Ovary (tissue), 3 donors: ENCODE measurements at regions not wholly inside any gene's neighbourhood (a gene's known extent, or its start where the extent isn't known, plus 50 kb on each side); places are given as distances from the start of the nearest gene placed in this dataset.

Source experiments
- CTCF ChIP-seq, 3 donors: fragments of 450-650 bp in 2 of 3; fragments of 200-600 bp in 1 of 3; IDR thresholded peaks; one replicate each; pipeline versions ENCODE4 v1.5.1 to v1.8.0; 2016 to 2022; ENCODE audit warnings: antibody characterized with exemption in 3 of 3, mild to moderate bottlenecking in 1 of 3
- POLR2A ChIP-seq: fragments of 450-650 bp; IDR thresholded peaks from one replicate; pipeline ENCODE4 v1.6.1; 2017; ENCODE audit warnings: antibody characterized with exemption, mild to moderate bottlenecking, moderate library complexity
- donor health status: DM: no; HTN: no; CAD: no.

GRCh38 chr10:90162271-90162853 is 461.0 kb downstream of the KIF20B start:
- TF ChIP-seq CTCF (IDR thresholded peaks at IDR 0.05), result no peak
- TF ChIP-seq POLR2A, result no peak
